Activated naive CD8-positive, alpha-beta T cell treated with anti-CD3 and anti-CD28 coated beads for 36 hours (primary cell): ENCODE measurements at regions not wholly inside any gene's neighbourhood (a gene's known extent, or its start where the extent isn't known, plus 50 kb on each side); places are given as distances from the start of the nearest gene placed in this dataset.

Source experiments
- DNase-seq: peaks from one replicate; pipeline ENCODE4 v3.0.0; 2021
- H3K27ac Mint-ChIP-seq: one replicate; pipeline ENCODE4 v1.8.0; 2022; ENCODE audit warnings: mild to moderate bottlenecking, moderate library complexity, mixed read lengths
- H3K27me3 Mint-ChIP-seq: one replicate; pipeline ENCODE4 v1.8.0; 2022; ENCODE audit warnings: mild to moderate bottlenecking, mixed read lengths
- H3K36me3 Mint-ChIP-seq: one replicate; pipeline ENCODE4 v1.8.0; 2021; ENCODE audit warnings: mild to moderate bottlenecking, mixed read lengths
- H3K4me1 Mint-ChIP-seq: one replicate; pipeline ENCODE4 v1.8.0; 2021; ENCODE audit warnings: mixed read lengths
- H3K4me3 Mint-ChIP-seq: one replicate; pipeline ENCODE4 v1.8.0; 2022; ENCODE audit warnings: mild to moderate bottlenecking, moderate library complexity, mixed read lengths
- H3K9me3 Mint-ChIP-seq: one replicate; pipeline ENCODE4 v1.8.0; 2022; ENCODE audit warnings: mixed read lengths

DNA sequence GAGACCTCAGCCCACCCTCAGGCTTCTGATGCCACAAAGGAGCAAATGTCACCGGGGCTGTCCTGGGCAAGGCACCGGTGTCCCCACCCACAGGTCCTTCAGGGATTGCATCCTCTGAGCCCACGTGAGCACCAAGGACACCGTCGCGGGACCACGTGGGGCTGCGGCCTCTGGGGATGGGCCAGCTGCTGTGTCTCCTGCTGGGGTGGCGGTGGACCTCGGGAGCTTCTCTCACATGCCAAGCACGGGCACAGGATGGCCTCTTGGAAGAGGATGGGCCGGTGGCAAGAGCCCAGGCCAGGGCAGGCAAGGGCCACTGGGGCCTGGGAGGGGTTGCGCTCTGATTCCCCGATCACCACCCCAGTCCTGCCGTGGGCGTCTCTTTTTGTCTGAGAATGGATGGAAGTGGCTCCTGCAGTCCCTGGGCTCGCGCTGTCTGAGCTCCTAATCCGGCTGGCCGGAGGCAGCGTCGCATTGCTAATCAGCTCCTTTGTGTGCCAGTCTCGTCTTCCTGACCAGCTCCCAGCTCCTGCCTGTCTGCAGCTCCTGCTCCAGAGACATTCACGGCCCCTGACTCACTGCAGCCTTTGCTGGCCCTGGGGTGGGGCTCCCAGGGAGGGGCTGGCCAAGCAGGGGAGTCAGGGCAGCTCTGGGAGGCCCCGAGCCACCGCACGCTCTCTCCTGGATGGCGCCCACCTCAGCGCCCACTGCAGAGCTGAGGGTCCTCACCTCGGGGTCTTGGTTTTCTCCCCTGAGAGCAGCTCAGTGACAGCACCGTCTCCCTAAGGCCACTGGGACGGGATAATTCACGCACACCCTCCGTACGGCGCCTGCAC is 146.7 kb downstream of the CTTN start:
- Mint-ChIP-seq H3K9me3 (no peaks in the 10 kb centered on the region), H3K4me3 (no peak overlapping the region), H3K36me3 (no peaks in the 10 kb centered on the region), H3K27me3 (no peaks in the 10 kb centered on the region), H3K4me1 (no peaks in the 10 kb centered on the region), H3K27ac (no peak overlapping the region)
- no peak for DNase-seq

DNA sequence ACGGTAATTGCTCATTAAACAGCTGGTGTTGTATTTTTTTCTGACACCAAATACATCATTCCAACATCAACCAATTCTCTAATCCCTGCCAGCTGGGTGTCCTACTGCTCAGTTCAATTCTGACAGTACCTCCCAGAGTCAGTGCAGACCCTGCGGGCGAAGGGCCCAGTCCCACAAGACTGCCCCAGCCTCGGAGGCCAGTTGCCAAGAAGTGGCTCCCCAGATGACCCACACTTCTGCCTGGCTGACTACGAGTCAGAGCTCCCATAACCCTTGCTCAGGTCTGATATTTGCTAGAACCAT is 147.2 kb downstream of the CTTN start:
- no peaks in the 10 kb centered on the region for H3K9me3 Mint-ChIP-seq
- DNase-seq = no peak
- H3K4me1 Mint-ChIP-seq = no peaks in the 10 kb centered on the region
- no peak overlapping the region for H3K4me3 Mint-ChIP-seq
- no peaks in the 10 kb centered on the region for H3K27me3 Mint-ChIP-seq
- no peaks in the 10 kb centered on the region for H3K36me3 Mint-ChIP-seq
- H3K27ac Mint-ChIP-seq = no peak overlapping the region

DNA sequence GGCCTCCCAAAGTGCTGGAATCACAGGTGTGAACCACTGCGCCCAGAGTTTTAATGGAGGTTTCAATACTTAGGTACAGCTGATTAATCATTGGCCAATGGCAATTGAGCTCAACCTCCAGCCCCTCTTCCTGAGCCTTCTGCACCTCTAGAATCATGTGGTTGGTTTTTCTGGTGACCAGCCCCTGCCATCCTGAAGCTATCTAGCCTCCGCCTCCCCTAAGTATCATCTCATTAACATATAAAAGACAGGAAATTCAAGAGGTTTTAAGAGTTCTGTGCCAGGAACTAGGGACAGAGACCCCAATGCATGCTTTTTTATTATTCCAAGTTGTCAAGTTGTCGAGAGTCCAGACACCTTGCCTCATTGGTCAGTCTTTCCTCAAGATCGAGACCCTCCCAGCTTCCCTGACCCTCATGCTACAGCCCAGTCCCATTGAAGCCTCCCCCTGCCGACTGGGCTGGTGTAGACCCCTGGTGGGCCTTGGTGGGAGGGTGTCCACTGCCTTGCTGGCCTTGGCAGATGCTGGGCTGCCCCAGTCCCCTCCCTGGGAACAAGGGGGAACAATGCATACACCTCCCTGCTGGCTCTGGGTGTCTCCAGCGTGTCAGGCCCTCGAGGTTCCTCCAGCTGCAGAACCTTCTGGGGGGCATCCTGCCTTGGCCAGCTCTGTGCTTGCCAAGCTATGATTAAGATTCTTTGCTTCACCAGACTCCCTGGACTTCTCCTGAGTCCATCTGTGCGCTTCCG is 148.0 kb downstream of the CTTN start:
- no peak overlapping the region for H3K27ac Mint-ChIP-seq
- DNase-seq = no peak
- no peaks in the 10 kb centered on the region for H3K27me3 Mint-ChIP-seq
- H3K36me3 Mint-ChIP-seq = no peaks in the 10 kb centered on the region
- no peaks in the 10 kb centered on the region for H3K9me3 Mint-ChIP-seq
- no peaks in the 10 kb centered on the region for H3K4me1 Mint-ChIP-seq
- no peak overlapping the region for H3K4me3 Mint-ChIP-seq

- DNase-seq = no peak
- Mint-ChIP-seq H3K36me3 (no peaks in the 10 kb centered on the region), H3K27ac (no peak overlapping the region), H3K4me1 (no peaks in the 10 kb centered on the region), H3K27me3 (no peaks in the 10 kb centered on the region), H3K4me3 (no peak overlapping the region), H3K9me3 (no peaks in the 10 kb centered on the region)
Measured at GRCh38 chr11:70547386-70547785, 149.1 kb downstream of the CTTN start.

DNA sequence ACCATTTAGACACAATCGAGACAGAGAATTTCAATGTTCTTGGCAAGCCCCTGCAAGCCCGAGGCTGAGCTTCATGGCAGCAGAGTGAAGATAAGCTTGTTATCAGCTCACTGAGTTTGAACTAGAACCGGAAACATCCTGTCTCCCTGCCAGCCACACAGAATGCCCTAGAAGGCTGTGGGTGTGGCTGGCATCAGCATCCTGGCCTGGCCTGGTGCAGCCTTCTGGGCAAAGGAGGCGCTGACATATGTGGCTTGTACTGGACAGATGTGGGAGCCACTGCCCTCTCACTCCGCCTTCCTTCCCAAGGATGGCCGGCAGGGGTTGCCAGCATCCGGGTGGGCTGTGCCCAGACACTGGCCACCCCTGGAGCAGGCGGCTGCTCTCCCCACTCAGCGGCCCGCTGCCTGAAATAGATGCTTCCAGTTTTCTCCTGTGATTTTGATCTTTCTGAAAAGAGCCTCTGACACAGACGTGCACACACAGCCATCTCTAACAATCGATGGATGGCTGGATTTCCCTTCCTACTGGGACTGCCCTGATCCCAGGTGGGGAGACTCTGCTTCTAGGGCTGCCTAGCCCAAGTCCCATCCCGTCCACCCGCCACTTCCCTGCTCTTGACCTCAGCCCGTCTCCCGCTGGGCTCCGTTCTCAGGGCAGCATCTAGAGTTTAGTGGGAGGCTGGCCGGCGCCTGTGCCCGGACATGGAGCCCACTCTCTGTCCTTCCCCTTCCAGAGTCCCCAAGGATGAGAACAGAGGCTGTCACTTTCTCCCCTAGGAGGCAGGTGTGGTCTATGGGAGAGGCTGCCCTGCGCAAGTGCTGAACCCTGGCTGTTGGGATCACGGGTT is 149.7 kb downstream of the CTTN start:
- Mint-ChIP-seq H3K9me3 (no peaks in the 10 kb centered on the region), H3K4me3 (no peak overlapping the region), H3K27ac (no peak overlapping the region), H3K4me1 (no peaks in the 10 kb centered on the region), H3K27me3 (no peaks in the 10 kb centered on the region), H3K36me3 (no peaks in the 10 kb centered on the region)
- DNase-seq = no peak

- Mint-ChIP-seq H3K9me3 (no peaks in the 10 kb centered on the region), H3K4me1 (no peaks in the 10 kb centered on the region), H3K36me3 (no peaks in the 10 kb centered on the region), H3K27ac (no peak overlapping the region), H3K27me3 (no peaks in the 10 kb centered on the region), H3K4me3 (no peak overlapping the region)
- DNase-seq = no peak
Measured at GRCh38 chr11:70548976-70549375, 150.6 kb downstream of the CTTN start.

GRCh38 chr11:70549386-70549785 is 151.1 kb downstream of the CTTN start:
- H3K9me3 Mint-ChIP-seq = no peaks in the 10 kb centered on the region
- no peaks in the 10 kb centered on the region for H3K36me3 Mint-ChIP-seq
- H3K27ac Mint-ChIP-seq = no peak overlapping the region
- H3K4me1 Mint-ChIP-seq = no peaks in the 10 kb centered on the region
- no peaks in the 10 kb centered on the region for H3K27me3 Mint-ChIP-seq
- no peak for DNase-seq
- H3K4me3 Mint-ChIP-seq = no peak overlapping the region

DNA sequence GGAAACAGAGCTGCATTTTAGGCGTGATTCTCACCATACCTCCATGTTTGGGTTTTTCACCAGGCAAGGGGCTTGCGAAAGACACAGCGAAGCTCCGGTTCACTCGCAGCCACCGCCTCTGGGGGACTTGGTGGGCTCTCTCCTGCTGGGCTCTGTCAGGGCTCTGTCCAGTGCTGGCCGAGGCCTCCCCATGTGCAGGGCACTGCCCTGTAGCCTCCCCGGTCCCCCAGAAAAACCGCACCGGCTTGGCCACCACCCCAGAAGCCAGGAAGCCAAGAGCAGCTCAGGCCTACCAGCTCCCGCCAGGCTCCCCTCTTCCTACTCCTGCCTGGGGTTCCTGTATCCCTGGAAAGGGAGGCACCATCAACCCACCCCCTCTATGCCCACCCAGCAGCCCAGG is 151.5 kb downstream of the CTTN start:
- Mint-ChIP-seq H3K27me3 (no peaks in the 10 kb centered on the region), H3K27ac (no peak overlapping the region), H3K4me1 (no peaks in the 10 kb centered on the region), H3K4me3 (no peak overlapping the region), H3K36me3 (no peaks in the 10 kb centered on the region), H3K9me3 (no peaks in the 10 kb centered on the region)
- no peak for DNase-seq

DNA sequence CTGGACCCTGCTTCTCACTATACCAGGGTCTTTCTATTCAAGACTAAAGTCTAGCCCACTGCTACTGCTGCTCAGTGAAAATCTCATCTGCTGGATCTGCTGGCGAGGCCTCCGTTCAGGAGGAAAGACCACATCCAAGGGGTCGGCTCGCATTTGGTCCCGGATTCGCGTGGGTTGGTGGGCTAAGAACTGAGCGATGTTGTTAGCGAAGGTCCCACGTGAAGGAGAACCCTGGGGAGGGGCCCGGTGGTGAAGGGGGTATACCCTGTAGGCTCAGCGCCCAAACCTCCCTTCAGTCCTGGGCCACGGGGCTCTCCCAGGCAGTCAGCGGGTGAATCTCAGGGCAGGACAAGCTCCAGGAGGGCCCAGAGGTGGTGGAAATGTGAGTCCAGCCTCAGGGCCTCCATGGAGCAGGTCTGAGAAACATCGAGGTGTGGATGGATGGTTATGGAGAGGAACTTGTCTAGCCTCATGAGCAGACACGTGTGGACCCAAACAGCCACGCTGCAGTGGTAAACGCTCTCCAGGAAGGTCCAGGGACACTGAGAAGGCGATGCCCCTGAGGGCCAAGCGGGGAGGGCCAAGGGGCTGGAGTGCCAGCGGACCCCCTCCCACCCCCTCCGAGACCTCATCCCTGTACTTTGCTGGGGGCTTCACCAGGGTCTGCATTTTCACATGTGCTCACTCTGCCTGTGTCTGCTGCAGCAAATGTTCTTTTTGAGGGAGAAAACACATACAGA is 152.3 kb downstream of the CTTN start:
- no peaks in the 10 kb centered on the region for H3K9me3 Mint-ChIP-seq
- H3K27me3 Mint-ChIP-seq = no peaks in the 10 kb centered on the region
- no peaks in the 10 kb centered on the region for H3K4me1 Mint-ChIP-seq
- H3K27ac Mint-ChIP-seq = no peak overlapping the region
- no peaks in the 10 kb centered on the region for H3K36me3 Mint-ChIP-seq
- no peak overlapping the region for H3K4me3 Mint-ChIP-seq
- no peak for DNase-seq

- Mint-ChIP-seq H3K36me3 (no peaks in the 10 kb centered on the region), H3K4me3 (no peak overlapping the region), H3K27me3 (no peaks in the 10 kb centered on the region), H3K27ac (no peak overlapping the region), H3K4me1 (no peaks in the 10 kb centered on the region), H3K9me3 (no peaks in the 10 kb centered on the region)
- no peak for DNase-seq
Measured at GRCh38 chr11:70551351-70552166, 153.2 kb downstream of the CTTN start.

DNA sequence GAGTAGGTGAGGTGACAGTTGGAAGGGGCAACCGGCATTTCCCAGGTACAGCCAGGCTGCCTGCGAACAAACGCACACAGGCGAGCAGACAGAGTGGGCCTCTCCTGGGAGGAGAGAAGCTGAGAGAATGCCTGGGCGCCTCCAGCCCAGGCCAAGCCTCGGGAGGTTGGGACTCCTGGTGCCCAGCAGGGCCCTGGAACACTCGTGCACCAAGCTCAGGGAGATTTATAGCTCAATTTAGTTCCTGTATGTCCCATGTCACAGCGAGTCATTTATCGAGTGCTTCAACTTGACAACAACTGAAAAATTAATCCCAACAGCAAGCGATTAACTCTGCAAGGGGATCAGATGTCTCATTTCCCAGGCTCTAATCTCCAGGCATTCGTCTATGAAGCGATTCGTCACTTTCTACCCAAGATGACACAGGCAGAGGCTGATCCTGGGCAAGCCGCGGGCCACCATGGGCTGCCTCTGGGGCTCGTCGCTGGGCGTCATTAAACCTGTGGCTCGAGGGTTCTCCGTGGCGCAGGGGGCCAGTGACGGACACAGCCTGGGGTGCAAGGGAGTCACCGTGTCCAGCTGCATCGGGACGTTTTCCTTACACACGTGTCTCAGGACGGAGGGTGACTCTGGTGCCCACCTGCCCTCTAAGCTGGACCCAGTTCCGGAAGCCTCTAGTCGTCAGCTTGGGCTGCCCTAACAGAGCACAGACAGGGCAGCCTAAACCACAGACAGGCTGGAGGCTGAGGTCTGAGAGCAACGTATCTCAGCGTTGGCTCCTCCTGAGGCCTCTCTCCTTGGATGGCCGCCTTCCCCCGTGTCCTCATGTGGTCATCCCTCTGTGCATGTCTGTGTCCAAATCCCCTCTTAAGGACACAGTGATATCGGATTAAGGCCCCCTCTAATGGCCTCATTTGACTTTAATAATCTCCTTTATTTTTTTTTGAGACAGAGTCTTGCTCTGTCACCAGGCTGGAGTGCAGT is 154.1 kb downstream of the CTTN start:
- H3K4me1 Mint-ChIP-seq = no peaks in the 10 kb centered on the region
- no peaks in the 10 kb centered on the region for H3K27me3 Mint-ChIP-seq
- H3K36me3 Mint-ChIP-seq = no peaks in the 10 kb centered on the region
- no peaks in the 10 kb centered on the region for H3K9me3 Mint-ChIP-seq
- no peak overlapping the region for H3K27ac Mint-ChIP-seq
- H3K4me3 Mint-ChIP-seq = no peak overlapping the region
- DNase-seq = no peak

GRCh38 chr11:70555078-70555477 is 156.7 kb downstream of the CTTN start:
- DNase-seq = no peak
- Mint-ChIP-seq H3K9me3 (no peaks in the 10 kb centered on the region), H3K27me3 (peaks cover 1% of the 10 kb centered on the region), H3K27ac (no peak overlapping the region), H3K4me3 (no peak overlapping the region), H3K36me3 (no peaks in the 10 kb centered on the region), H3K4me1 (no peaks in the 10 kb centered on the region)
